C1 segment of cervical spinal cord (tissue), 14 donors: ENCODE measurements at regions not wholly inside any gene's neighbourhood (a gene's known extent, or its start where the extent isn't known, plus 50 kb on each side); places are given as distances from the start of the nearest gene placed in this dataset.
"Not testable (repeated sequence)": the region's sequence is repeated elsewhere in the genome, so short reads cannot be mapped to it uniquely, and the experiment has no call there.

Experiments
- DNase-seq, 14 donors: peaks; one replicate each; lab custom pipeline; 2025; lab: John Stamatoyannopoulos, UW

- DNase-seq, result not testable (repeated sequence)
These were observed 69.5 kb downstream of the MDH2 start for GRCh38 chr7:76117306-76117991.

GRCh38 chr7:76118253-76119036 lies 70.5 kb downstream of the MDH2 start:
- DNase-seq, result not testable (repeated sequence)

GRCh38 chr7:76121044-76121443 lies 73.1 kb downstream of the MDH2 start:
- DNase-seq, result no peak

- no peak for DNase-seq
These were observed 74.8 kb downstream of the MDH2 start for GRCh38 chr7:76122516-76123239.

DNA sequence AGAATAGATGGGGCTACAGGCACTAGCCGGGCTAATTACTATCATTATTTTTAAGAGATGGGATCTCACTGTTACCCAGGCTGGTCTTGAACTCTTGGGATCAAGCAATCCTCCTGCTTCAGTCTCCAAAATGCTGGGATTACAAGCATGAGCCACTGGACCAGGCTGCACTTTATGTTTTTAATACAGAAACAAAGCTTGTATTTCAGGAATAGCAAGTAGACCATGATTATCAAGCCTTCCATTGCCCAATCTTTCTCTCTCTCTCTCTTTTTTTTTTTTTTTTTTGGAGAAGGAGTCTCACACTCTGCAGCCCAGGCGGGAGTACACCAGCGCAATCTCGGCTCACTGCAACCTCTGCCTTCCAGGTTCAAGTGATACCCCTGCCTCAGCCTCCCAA lies 75.4 kb downstream of the MDH2 start:
- DNase-seq, result no peak

- DNase-seq, result no peak
These were observed 76.1 kb upstream of the SRRM3 start for GRCh38 chr7:76125560-76125959.

DNA sequence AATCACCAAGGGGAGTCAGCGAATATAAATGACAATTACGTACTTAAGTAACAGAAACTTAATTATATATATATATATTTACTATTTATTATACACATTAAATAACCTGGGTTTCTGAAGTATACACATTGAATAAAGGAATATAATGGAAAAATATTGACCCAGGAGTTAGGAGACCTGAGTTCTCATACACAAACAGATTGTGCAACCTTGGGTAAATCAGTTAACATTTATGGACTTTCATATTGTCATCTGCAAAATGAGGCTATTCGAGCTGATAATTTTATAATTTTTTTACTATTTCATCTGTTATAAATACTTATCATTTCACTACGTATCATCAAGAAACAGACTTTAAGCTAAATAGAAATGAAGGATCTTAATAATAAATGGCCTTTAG lies 75.1 kb upstream of the SRRM3 start:
- DNase-seq, result no peak

DNA sequence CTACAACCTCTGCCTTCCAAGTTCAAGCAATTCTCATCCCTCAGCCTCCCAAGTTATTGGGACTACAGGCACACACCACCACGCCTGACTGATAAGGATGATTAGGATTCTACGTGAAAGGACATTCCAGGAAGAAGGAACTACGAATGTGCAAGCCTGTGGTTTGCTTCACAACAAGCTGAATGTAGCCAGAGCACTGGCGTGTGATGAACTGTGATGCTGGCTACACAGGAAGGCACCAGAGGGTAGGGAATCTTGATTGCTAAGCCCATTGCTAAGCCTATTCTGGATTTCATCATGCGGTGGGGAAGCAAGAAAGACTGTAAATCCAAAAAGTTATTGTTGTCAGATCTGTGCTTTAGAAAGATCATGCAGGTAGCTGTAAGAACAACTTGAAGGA lies 72.3 kb upstream of the SRRM3 start:
- DNase-seq, result no peak

DNA sequence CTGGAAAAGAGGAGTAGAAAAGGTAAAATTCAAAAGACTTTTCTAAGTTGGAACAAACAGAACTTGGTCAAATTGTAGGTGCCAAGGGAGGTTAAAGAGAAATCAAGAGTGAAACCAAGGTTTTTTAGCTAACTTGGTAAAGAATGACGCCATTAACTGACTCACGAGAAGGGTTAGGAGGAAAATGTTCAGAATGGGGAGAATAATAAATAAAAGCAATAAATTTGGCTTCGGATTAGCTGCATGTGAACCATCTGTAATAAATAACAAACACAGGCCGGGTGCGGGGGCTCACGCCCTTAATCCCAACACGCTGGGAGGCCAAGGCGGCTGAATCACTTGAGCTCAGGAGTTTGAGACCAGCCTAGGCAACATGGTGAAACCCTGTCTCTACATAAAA lies 71.9 kb upstream of the SRRM3 start:
- no peak for DNase-seq

DNA sequence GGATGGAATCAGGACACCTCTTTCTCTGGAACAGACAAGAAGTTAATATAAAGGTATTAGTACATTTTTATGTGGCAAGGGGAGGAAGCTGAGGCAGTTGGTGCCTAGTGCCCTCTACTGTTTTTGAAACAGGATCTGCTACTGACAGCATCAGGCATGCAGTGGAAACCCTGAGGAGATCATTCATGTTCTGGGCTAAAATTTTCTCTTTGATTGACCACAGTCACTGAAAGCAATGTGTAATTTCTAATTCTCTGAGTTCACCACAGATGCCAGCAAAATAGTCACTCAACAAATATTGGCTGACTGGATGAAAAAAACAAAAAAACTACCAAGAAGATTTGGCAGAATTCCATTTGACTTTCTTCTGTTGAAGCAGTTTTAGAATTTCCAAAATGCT lies 71.0 kb upstream of the SRRM3 start:
- not testable (repeated sequence) for DNase-seq

DNA sequence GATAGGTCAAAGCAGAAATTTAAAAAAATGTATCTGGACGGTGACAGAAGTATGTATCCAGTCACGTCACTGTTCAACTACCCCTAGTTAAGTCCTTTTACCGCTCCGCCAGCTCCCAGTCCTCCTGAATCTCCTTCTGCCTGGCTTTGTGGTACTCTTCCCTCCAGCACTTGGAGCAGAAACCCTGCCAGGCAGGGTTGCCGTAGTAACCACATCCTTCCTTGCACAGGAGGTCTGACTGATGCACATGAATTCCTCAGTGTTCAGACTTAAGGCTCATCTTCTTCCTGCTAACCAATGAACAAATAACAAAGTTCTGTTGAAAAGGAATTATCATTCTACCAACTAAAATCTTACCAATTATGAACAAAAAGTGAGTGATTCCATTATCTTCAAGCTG lies 69.8 kb upstream of the SRRM3 start:
- DNase-seq, result not testable (repeated sequence)

DNA sequence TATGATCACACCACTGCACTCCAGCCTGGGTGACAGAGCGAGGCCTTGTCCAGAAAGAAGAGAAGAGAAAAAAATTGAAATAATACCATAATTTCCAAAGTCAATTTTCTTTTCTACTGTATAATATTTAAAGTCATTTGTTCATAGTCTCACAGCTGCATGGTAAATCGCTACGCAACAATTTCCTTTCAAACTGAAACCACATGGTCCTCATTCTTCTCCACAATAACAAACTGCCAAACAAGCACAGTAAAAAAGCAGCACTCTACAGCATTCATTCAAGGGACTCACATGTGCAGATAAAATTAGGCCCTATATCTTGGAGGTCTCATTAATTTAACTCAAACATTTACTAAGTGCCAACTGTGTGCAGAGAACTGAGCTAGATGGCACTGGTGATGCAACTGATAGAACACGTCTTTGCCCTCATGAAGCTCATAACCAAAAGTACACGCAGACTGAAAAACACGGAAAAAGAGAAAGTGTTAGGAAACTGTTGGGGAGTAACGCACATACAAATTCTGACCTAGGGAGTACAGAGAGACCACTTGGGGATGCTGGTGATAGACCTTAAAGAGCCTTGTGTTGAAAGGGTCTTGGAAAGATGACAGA lies 68.4 kb upstream of the SRRM3 start:
- no peak for DNase-seq

DNA sequence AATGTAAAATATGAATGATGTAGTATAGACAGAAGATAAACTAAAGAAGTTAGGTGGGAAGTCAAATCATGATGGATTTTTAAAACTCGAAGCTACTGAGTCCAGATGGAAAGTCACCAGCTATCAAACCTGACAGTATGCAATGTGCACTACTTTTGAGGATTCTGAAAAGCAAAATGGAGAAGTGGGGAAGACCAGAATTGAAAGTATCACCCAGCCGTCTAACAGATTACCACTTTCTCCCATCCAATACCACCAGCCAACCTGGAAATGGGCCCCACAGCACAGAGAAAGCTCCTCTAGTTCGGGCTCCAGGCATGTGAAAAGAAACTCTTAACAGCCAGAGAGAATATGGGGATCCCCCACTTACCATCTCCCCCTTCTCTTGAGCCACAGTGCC lies 67.9 kb upstream of the SRRM3 start:
- no peak for DNase-seq

- not testable (repeated sequence) for DNase-seq
These were observed 66.4 kb upstream of the SRRM3 start for GRCh38 chr7:76135263-76135662.

- DNase-seq, result not testable (repeated sequence)
These were observed 63.0 kb upstream of the SRRM3 start for GRCh38 chr7:76138577-76139313.

DNA sequence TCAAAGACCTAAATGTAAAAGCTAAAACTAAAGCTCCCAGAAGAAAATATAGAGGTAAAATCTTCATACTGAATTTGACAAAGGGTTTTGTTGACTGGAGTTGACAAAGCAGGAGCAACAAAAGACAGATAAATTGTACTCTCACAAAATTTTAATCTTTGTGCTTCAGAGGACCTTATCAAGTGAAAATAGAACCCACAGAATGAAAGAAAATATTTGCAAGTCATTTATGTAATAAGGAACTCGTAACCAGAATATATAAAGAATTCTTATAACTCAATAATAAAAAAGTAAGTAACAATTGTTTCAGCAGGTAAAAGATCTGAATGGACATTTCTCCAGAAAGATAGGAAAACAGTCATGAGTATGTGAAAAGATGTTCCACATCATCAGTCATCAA lies 62.0 kb upstream of the SRRM3 start:
- DNase-seq, result no peak

DNA sequence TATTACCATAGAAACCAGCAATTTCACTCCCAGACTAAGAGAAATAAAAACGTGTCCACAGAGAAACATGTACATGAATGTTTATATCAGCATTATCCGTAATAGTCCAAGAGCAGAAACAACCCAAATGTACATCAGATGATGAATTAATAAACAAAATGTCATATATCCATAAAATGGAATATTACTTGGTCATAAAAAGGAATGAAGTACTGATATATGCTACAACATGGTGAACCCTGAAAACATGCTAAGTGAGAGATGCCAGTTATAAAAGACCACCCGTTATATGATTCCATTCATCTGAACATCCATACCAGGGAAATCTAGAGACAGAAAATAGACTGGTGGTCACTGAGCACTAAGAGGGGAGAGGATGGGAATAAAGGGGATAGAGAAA lies 61.4 kb upstream of the SRRM3 start:
- DNase-seq, result not testable (repeated sequence)

DNA sequence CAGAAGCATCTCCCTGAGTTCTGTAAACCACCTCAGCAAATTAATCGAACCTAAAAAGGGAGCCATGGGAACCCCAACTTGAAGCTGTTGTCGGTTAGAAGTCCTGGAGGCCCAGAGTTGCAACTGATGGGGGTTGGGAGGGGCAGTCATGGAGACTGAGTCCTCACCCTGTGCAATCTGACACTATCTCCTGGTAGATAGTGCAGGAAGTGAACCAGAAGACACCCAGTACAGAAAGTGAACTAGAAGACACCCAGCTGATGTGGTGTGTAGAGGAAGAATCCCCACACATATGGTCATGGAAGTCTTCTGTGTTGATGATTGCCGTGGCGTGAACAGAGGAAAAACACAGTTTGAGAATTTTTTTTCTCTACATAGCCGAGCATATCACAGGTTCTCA lies 58.8 kb upstream of the SRRM3 start:
- no peak for DNase-seq

GRCh38 chr7:76144664-76145270 lies 56.9 kb upstream of the SRRM3 start:
- not testable (repeated sequence) for DNase-seq

- no peak for DNase-seq
These were observed 55.3 kb upstream of the SRRM3 start for GRCh38 chr7:76146374-76146773.

- DNase-seq, result not testable (repeated sequence)
These were observed 52.7 kb upstream of the SRRM3 start for GRCh38 chr7:76148947-76149346.
